ENCODE measurements at regions not wholly inside any gene's neighbourhood (a gene's known extent, or its start where the extent isn't known, plus 50 kb on each side); places are given as distances from the start of the nearest gene placed in this dataset.
"Not testable (repeated sequence)": the region's sequence is repeated elsewhere in the genome, so short reads cannot be mapped to it uniquely, and the experiment has no call there.

DNA sequence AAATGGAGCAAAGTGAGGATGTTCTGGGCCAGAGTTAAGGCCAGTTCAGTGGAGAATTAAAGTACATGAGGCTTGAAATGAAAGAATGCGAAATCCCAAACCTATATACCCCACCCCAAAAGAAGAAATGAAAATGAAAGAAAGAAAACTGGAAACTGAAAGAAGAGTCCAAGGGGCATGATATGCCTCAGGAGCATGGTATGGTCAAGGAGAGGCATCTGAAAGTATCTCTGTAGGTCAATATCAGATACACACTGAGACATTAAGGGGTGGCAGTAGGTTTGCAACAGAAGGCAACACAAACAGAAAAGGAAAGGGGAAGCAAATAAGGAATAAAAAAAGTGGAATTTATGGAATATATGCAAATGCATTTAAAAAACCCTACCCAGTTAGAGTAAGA is 166.5 kb downstream of the COG6 start:
- Histone ChIP-seq H3K27me3 (ENCODE audit: control insufficient read depth, insufficient read depth, low read length) (no peaks in the 10 kb centered on the region), H3K36me3 (ENCODE audit: control insufficient read depth, insufficient read depth, low read length) (no peaks in the 10 kb centered on the region), H3K4me3 (ENCODE audit: low read depth, low read length) (no peak overlapping the region)
- TF ChIP-seq, protein P1, sequence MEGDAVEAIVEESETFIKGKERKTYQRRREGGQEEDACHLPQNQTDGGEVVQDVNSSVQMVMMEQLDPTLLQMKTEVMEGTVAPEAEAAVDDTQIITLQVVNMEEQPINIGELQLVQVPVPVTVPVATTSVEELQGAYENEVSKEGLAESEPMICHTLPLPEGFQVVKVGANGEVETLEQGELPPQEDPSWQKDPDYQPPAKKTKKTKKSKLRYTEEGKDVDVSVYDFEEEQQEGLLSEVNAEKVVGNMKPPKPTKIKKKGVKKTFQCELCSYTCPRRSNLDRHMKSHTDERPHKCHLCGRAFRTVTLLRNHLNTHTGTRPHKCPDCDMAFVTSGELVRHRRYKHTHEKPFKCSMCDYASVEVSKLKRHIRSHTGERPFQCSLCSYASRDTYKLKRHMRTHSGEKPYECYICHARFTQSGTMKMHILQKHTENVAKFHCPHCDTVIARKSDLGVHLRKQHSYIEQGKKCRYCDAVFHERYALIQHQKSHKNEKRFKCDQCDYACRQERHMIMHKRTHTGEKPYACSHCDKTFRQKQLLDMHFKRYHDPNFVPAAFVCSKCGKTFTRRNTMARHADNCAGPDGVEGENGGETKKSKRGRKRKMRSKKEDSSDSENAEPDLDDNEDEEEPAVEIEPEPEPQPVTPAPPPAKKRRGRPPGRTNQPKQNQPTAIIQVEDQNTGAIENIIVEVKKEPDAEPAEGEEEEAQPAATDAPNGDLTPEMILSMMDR (IDR thresholded peaks at IDR 0.05; ENCODE audit: insufficient read depth, low read length, poor library complexity, severe bottlenecking): no peak
- no peak for DNase-seq (ENCODE audit: low read depth)

DNA sequence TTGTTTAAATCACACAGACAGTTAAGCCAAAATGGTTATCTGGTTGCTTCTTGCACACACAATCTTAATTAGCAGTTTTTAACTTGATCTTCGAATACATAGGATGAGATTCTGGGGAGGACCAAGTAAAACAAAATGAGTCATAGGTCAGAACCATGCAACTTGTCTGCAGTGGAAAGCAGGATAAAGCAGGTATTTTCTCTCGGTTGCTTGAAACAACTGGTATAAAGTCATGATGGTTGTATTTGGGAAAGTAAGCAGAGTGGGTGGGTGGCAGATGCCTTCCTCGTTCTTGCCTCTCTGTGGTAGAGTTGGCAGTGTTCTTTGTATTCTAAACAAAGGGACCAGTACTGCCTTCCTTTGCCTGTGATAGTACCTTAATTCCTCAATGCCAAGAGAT is 167.0 kb downstream of the COG6 start:
- TF ChIP-seq, protein P1 (IDR thresholded peaks at IDR 0.05; ENCODE audit: insufficient read depth, low read length, poor library complexity, severe bottlenecking): no peak
- Histone ChIP-seq H3K27me3 (ENCODE audit: control insufficient read depth, insufficient read depth, low read length) (no peaks in the 10 kb centered on the region), H3K4me3 (ENCODE audit: low read depth, low read length) (no peak overlapping the region), H3K36me3 (ENCODE audit: control insufficient read depth, insufficient read depth, low read length) (no peaks in the 10 kb centered on the region)
- DNase-seq (ENCODE audit: low read depth): no peak

GRCh38 chr13:39823063-39823713 is 167.7 kb downstream of the COG6 start:
- Histone ChIP-seq H3K4me3 (ENCODE audit: low read depth, low read length) (no peak overlapping the region), H3K27me3 (ENCODE audit: control insufficient read depth, insufficient read depth, low read length) (no peaks in the 10 kb centered on the region), H3K36me3 (ENCODE audit: control insufficient read depth, insufficient read depth, low read length) (no peaks in the 10 kb centered on the region)
- TF ChIP-seq, protein P1 (IDR thresholded peaks at IDR 0.05; ENCODE audit: insufficient read depth, low read length, poor library complexity, severe bottlenecking): no peak
- DNase-seq (ENCODE audit: low read depth): no peak

DNA sequence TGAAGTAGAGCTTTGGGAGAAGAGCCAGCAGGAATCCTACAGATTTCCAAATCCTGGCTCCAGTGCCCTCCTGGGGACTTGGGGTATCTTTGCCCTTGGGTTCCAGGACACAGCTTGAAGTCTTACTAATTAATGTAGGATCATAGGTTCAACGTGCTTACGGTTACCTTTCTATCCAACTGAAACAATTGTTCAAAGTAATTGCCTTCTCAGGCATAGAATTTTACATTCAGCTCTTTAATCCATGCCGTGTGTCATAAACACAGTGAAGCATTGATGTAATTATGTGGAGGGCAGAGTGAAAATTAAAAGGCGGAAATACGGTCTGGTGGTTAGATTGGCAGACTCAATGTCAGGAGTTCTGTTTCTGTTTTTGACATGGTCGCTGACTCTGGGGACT is 170.4 kb downstream of the COG6 start:
- Histone ChIP-seq H3K27me3 (ENCODE audit: control insufficient read depth, insufficient read depth, low read length) (no peaks in the 10 kb centered on the region), H3K36me3 (ENCODE audit: control insufficient read depth, insufficient read depth, low read length) (no peaks in the 10 kb centered on the region), H3K4me3 (ENCODE audit: low read depth, low read length) (no peak overlapping the region)
- no peak for DNase-seq (ENCODE audit: low read depth)
- TF ChIP-seq, protein P1 (IDR thresholded peaks at IDR 0.05; ENCODE audit: insufficient read depth, low read length, poor library complexity, severe bottlenecking): no peak

GRCh38 chr13:39835253-39835652 is 179.8 kb downstream of the COG6 start:
- TF ChIP-seq, protein P1 (IDR thresholded peaks at IDR 0.05; ENCODE audit: insufficient read depth, low read length, poor library complexity, severe bottlenecking): no peak
- DNase-seq (ENCODE audit: low read depth): no peak
- Histone ChIP-seq H3K27me3 (ENCODE audit: control insufficient read depth, insufficient read depth, low read length) (no peaks in the 10 kb centered on the region), H3K36me3 (ENCODE audit: control insufficient read depth, insufficient read depth, low read length) (no peaks in the 10 kb centered on the region), H3K4me3 (ENCODE audit: low read depth, low read length) (no peak overlapping the region)

DNA sequence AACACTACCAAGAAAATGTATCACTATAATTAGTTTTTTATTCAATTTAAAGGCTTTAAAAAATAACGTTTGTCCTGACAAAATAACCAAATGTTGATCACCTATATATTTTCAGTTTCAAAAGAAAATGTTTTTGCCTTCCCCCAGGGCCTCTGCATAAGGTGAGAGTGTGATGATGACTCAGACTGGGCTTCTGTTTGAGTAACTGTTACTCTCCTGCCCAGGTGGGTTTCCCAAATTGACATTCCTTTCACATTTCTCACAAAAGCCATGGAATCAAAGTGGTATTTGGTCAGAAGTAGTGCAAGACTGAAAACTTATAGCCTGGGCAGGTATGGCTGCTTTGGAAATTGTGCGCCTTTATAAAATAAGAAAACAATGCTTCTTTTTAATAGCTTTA is 180.6 kb downstream of the COG6 start:
- TF ChIP-seq, protein P1 (IDR thresholded peaks at IDR 0.05; ENCODE audit: insufficient read depth, low read length, poor library complexity, severe bottlenecking): no peak
- no peaks in the 10 kb centered on the region for H3K27me3 ChIP-seq (ENCODE audit: control insufficient read depth, insufficient read depth, low read length)
- DNase-seq (ENCODE audit: low read depth): peak; percentile 16
- no peak overlapping the region for H3K4me3 ChIP-seq (ENCODE audit: low read depth, low read length)
- H3K36me3 ChIP-seq (ENCODE audit: control insufficient read depth, insufficient read depth, low read length): no peaks in the 10 kb centered on the region

- not testable (repeated sequence) for H3K36me3 ChIP-seq (ENCODE audit: control insufficient read depth, insufficient read depth, low read length); H3K27me3 ChIP-seq (ENCODE audit: control insufficient read depth, insufficient read depth, low read length); H3K4me3 ChIP-seq (ENCODE audit: low read depth, low read length); DNase-seq (ENCODE audit: low read depth)
Observed at GRCh38 chr13:39837866-39838265, 182.4 kb downstream of the COG6 start.

All from kidney epithelial cell (primary cell).